ENCODE measurements at regions not wholly inside any gene's neighbourhood (a gene's known extent, or its start where the extent isn't known, plus 50 kb on each side); places are given as distances from the start of the nearest gene placed in this dataset.

DNA sequence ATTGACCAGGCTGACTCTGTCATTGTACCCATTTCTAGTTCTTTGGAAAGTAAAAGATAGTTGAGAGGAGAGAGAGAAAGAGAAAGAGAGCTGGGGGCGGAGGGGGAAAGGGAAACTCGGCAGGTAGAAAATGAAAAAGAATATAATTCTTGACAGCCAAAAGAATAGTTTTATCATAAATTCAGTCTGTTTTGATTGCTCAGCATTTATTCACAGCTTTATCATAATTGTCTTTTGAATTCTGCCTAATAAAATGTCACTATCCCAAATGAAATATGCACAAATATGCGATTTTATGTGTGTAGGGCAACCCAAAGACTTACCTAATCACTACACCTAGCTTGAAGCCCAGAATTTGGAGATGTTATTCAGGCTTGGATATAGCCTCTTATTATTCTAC, 1024.0 kb upstream of the PABPC4L start:
- DNase-seq, result no peak
- TF ChIP-seq, protein P1, sequence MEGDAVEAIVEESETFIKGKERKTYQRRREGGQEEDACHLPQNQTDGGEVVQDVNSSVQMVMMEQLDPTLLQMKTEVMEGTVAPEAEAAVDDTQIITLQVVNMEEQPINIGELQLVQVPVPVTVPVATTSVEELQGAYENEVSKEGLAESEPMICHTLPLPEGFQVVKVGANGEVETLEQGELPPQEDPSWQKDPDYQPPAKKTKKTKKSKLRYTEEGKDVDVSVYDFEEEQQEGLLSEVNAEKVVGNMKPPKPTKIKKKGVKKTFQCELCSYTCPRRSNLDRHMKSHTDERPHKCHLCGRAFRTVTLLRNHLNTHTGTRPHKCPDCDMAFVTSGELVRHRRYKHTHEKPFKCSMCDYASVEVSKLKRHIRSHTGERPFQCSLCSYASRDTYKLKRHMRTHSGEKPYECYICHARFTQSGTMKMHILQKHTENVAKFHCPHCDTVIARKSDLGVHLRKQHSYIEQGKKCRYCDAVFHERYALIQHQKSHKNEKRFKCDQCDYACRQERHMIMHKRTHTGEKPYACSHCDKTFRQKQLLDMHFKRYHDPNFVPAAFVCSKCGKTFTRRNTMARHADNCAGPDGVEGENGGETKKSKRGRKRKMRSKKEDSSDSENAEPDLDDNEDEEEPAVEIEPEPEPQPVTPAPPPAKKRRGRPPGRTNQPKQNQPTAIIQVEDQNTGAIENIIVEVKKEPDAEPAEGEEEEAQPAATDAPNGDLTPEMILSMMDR (conservative IDR thresholded peaks at IDR 0.05), result no peak
- TF ChIP-seq EZH2 (IDR thresholded peaks at IDR 0.05; ENCODE audit: low read depth), result no peak
- intact Hi-C loops (cut with micrococcal nuclease; ENCODE audit: unreplicated experiment), result no loop called here
- Histone ChIP-seq H3K27ac (no peak overlapping the region), H3K79me2 (ENCODE audit: low read depth) (no peaks in the 10 kb centered on the region), H3K36me3 (ENCODE audit: low read depth) (no peaks in the 10 kb centered on the region), H3K4me2 (no peak overlapping the region), H4K20me1 (ENCODE audit: insufficient read depth) (no peaks in the 10 kb centered on the region), H3K4me1 (replicated peaks; ENCODE audit: insufficient read depth) (no peaks in the 10 kb centered on the region), H3K9me2 (ENCODE audit: insufficient read depth) (no peaks in the 10 kb centered on the region), H3K27me3 (ENCODE audit: insufficient read depth, low read depth) (no peaks in the 10 kb centered on the region), H3F3A (ENCODE audit: insufficient read depth, low read depth) (no peaks in the 10 kb centered on the region), H2AFZ (no peak overlapping the region), H3K4me3 (no peak overlapping the region), H3K9me3 (ENCODE audit: insufficient read depth, low read depth) (no peaks in the 10 kb centered on the region)
- CTCF ChIA-PET, result no interaction called here
- POLR2A ChIA-PET (ENCODE audit: unreplicated experiment), result no interaction called here
- BruUV-seq (replicated peaks), result no TSS peak

DNA sequence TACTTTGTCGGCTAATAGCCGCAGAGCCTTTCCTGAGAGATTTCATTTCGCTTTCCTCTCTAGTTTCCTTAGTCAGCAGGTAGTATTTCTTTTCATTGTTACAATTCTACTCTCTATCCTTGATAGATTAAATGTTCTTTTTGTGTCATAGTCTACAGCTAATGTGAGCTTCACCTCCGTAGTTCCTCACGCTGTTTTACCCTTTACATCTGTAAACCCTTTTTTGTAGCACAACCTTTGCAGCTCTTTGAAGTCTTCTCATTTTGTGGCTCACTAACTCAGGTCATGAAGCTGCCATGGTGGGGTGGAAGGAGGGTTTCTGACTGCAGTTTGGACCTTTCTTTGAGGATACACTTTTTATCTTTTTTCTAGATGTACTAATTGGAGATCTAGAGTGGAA, 1008.8 kb upstream of the PABPC4L start:
- Histone ChIP-seq H3K4me2 (no peak overlapping the region), H3K9me2 (ENCODE audit: insufficient read depth) (no peaks in the 10 kb centered on the region)
- intact Hi-C loops (cut with micrococcal nuclease; ENCODE audit: unreplicated experiment), result no loop called here

DNA sequence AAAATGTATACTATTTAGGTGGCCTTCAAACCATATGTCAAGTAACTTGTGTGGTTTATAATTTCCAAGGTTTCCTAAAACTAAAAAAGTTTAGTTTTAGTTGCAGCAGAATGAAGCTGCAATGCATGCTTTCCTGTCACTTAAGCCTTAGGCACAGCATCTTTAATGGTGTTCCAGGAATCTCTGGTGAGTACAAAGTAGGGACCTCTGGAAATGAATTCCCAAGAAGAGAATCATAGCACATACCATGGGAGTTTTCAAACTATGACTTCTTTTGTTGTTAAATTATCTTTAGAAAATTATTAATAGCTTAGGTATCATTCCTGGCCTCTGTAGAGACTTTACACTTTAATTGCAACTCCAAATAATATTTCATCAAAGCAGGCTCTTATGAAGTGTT, 1005.9 kb upstream of the PABPC4L start:
- H3F3A ChIP-seq (ENCODE audit: insufficient read depth, low read depth), result no peaks in the 10 kb centered on the region
- H3K27ac ChIP-seq, result no peak overlapping the region
- intact Hi-C loops (cut with micrococcal nuclease; ENCODE audit: unreplicated experiment), result no loop called here
- no peaks in the 10 kb centered on the region for H3K36me3 ChIP-seq (ENCODE audit: low read depth)
- CTCF ChIA-PET, result no interaction called here
- no TSS peak for BruUV-seq (replicated peaks)
- H4K20me1 ChIP-seq (ENCODE audit: insufficient read depth), result no peaks in the 10 kb centered on the region
- POLR2A ChIA-PET (ENCODE audit: unreplicated experiment), result no interaction called here
- no peaks in the 10 kb centered on the region for H3K9me2 ChIP-seq (ENCODE audit: insufficient read depth)
- no peaks in the 10 kb centered on the region for H3K79me2 ChIP-seq (ENCODE audit: low read depth)
- no peaks in the 10 kb centered on the region for H3K4me1 ChIP-seq (replicated peaks; ENCODE audit: insufficient read depth)
- no peaks in the 10 kb centered on the region for H3K27me3 ChIP-seq (ENCODE audit: insufficient read depth, low read depth)
- no peak overlapping the region for H3K4me3 ChIP-seq
- DNase-seq, result no peak
- no peak overlapping the region for H2AFZ ChIP-seq
- no peak overlapping the region for H3K4me2 ChIP-seq
- no peaks in the 10 kb centered on the region for H3K9me3 ChIP-seq (ENCODE audit: insufficient read depth, low read depth)
- TF ChIP-seq EZH2 (IDR thresholded peaks at IDR 0.05; ENCODE audit: low read depth), result no peak

More for the DNA sequence above, 1008.8 kb upstream of the PABPC4L start:
- Histone ChIP-seq H3K27ac (no peak overlapping the region), H4K20me1 (ENCODE audit: insufficient read depth) (no peaks in the 10 kb centered on the region), H3K9me3 (ENCODE audit: insufficient read depth, low read depth) (no peaks in the 10 kb centered on the region), H3K4me3 (no peak overlapping the region), H3K27me3 (ENCODE audit: insufficient read depth, low read depth) (no peaks in the 10 kb centered on the region), H3K36me3 (ENCODE audit: low read depth) (no peaks in the 10 kb centered on the region), H3F3A (ENCODE audit: insufficient read depth, low read depth) (no peaks in the 10 kb centered on the region), H3K4me1 (replicated peaks; ENCODE audit: insufficient read depth) (no peaks in the 10 kb centered on the region), H2AFZ (no peak overlapping the region), H3K79me2 (ENCODE audit: low read depth) (no peaks in the 10 kb centered on the region)
- TF ChIP-seq, protein P1 (conservative IDR thresholded peaks at IDR 0.05), result no peak
- no peak for TF ChIP-seq EZH2 (IDR thresholded peaks at IDR 0.05; ENCODE audit: low read depth)
- POLR2A ChIA-PET (ENCODE audit: unreplicated experiment), result no interaction called here
- CTCF ChIA-PET, result no interaction called here
- BruUV-seq (replicated peaks), result no TSS peak
- no peak for DNase-seq

DNA sequence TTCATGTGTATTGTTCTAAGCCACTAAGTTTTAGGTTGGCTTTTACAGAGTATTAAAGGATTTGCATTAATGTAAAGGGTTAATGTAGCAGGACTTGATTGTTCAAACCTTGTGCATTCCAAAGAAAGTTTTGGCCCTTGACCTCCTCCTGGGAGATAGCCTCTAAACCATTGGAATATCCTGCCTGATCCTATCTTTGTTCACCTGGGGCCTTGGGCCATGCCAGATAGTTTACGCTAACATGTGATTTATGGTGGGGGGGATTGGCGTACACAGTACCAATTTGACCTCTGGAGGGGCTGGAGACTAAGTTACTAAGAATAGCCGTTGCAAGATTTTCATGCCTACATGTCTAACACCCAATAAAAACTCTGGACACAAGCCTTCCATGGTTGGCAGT, 1002.7 kb upstream of the PABPC4L start:
- H3K4me2 ChIP-seq, result no peak overlapping the region
- TF ChIP-seq, protein P1 (conservative IDR thresholded peaks at IDR 0.05), result no peak
- TF ChIP-seq EZH2 (IDR thresholded peaks at IDR 0.05; ENCODE audit: low read depth), result no peak
- POLR2A ChIA-PET (ENCODE audit: unreplicated experiment), result no interaction called here
- intact Hi-C loops (cut with micrococcal nuclease; ENCODE audit: unreplicated experiment), result no loop called here
- no peaks in the 10 kb centered on the region for H3K4me1 ChIP-seq (replicated peaks; ENCODE audit: insufficient read depth)
- H4K20me1 ChIP-seq (ENCODE audit: insufficient read depth), result no peaks in the 10 kb centered on the region
- H3K9me3 ChIP-seq (ENCODE audit: insufficient read depth, low read depth), result no peaks in the 10 kb centered on the region
- H3K27me3 ChIP-seq (ENCODE audit: insufficient read depth, low read depth), result no peaks in the 10 kb centered on the region
- no TSS peak for BruUV-seq (replicated peaks)
- H3K9me2 ChIP-seq (ENCODE audit: insufficient read depth), result no peaks in the 10 kb centered on the region
- CTCF ChIA-PET, result no interaction called here
- no peak overlapping the region for H3K27ac ChIP-seq
- no peaks in the 10 kb centered on the region for H3K79me2 ChIP-seq (ENCODE audit: low read depth)
- H3K36me3 ChIP-seq (ENCODE audit: low read depth), result no peaks in the 10 kb centered on the region
- DNase-seq, result no peak
- no peak overlapping the region for H3K4me3 ChIP-seq
- no peaks in the 10 kb centered on the region for H3F3A ChIP-seq (ENCODE audit: insufficient read depth, low read depth)
- no peak overlapping the region for H2AFZ ChIP-seq
